Posterior vena cava (tissue), 2 donors: ENCODE measurements at regions not wholly inside any gene's neighbourhood (a gene's known extent, or its start where the extent isn't known, plus 50 kb on each side); places are given as distances from the start of the nearest gene placed in this dataset.

Experiments used
- DNase-seq: peaks from one replicate; pipeline ENCODE4 v3.0.0-alpha.2; 2020; ENCODE audit warnings: low spot score
- intact Hi-C, 2 donors: fragments of 100-400 bp; cut with DNase I; formaldehyde crosslinking; loops; one replicate each; pipeline versions ENCODE4 v1.14.1 to v1.14.2; 2022 to 2023
- donor health status: DM: yes; HTN: yes; CAD: no.
- donor health status: DM: yes; HTN: yes; CAD: no.

DNA sequence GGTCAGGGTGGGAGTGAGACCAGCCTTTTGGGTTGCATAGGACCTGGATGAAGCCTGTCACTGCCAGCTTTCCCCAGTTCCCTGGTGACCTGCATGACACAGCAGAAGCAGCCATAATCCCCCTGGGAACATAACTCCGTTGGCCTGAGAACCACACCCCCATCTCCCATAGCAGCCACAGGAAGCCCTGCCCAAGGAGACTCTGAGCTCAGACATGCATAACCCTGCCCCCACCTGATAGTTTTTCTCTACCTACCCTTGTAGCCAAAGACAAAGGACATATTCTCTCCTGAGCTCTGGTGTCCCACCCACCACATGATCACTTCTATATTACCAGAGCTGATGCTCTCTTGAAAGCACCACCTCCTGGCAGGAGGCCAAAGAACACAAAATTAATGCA is 413.5 kb upstream of the HTR2A start:
- intact Hi-C loops, result no loop called here
- no peak for DNase-seq

- intact Hi-C loops, result loop anchor here in 1 of 2 donors (2.0 kb wide), 1 partner anchor 18 kb away; no protein-coding TSS in a partner anchor
- DNase-seq, result no peak
These were observed 410.1 kb upstream of the HTR2A start for GRCh38 chr13:47306991-47307390.

GRCh38 chr13:47303626-47304025 is 406.8 kb upstream of the HTR2A start:
- DNase-seq, result no peak
- intact Hi-C loops, result no loop called here

DNA sequence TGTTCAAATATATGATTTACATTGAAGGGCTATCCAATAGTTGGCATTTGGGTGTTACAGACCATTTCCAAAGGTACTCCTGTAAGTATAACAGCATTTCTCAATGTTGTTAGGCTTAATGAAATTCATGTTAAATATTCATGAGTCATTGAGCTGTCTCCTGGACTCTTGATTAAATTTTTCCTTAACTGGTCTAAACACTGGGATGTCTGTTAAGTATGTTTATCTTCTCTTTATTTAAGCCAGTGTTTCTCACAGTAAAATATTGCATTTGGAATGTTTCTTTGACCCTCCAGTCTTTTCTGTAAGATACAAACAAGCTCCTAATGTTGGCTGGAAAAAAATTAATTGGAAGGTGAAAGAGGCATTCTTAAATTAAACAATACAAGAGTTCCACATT is 402.5 kb upstream of the HTR2A start:
- no peak for DNase-seq
- intact Hi-C loops, result no loop called here

DNA sequence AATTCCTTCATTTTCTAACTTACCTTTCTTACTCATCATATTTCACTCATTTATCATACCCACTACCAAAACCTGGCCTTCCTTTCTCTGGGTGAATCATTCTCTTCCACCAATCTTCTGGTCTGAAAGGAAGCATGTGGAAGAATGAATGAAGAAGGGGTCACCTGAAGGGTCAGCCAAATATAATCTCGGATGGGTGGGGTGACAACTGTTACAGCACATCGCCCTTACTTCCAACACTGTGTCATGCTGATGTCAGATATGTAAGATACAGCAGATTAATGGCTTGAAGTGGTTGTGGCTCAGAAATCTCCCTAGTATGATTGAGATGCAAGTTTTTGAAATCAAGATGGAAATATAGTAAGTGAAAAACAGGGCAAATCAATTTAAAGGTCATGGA is 401.7 kb upstream of the HTR2A start:
- DNase-seq, result no peak
- intact Hi-C loops, result no loop called here

DNA sequence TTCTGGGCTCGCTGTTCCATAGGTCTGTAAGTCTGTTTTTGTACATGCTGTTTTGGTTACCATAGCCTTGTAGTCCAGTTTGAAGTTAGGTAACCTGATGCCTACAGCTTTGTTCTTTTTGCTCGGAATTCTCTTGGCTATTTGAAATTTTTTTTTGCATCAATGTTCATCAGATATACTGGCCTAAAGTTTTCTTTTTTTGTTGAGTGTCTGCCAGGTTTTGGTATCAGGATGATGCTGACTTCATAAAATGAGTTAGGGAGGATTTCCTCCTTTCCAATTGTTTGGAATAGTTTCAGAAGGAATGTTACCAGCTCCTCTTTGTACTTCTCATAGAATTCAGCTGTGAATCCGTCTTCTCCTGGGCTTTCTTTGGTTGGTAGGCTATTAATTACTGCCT is 397.8 kb upstream of the HTR2A start:
- intact Hi-C loops, result no loop called here
- DNase-seq, result no peak

DNA sequence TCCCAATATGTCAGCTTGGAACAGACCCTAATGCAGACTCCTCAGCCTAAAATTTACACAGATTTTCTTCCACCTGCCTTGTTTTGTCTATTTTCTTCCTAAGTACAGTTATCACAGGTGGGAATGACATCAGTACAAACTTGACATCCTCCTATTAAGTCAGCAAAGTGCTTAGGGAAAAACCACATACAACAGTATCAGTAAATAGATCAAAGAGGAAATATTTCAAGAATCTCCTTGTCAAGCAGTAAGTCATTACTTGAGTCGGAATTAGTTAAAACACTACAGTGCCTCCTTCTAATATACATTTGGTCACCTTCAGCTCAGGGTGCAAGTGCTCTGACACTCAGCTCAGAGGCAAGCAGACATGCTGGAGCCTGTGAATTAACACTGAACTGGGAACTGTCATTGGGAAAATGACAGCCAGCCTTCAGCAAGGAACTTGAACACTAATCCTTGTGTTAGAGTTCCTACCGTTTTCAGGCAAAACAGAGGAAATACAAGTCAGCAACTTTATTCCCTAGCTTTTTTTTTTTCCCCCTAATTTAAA is 394.3 kb upstream of the HTR2A start:
- intact Hi-C loops, result no loop called here
- no peak for DNase-seq

DNA sequence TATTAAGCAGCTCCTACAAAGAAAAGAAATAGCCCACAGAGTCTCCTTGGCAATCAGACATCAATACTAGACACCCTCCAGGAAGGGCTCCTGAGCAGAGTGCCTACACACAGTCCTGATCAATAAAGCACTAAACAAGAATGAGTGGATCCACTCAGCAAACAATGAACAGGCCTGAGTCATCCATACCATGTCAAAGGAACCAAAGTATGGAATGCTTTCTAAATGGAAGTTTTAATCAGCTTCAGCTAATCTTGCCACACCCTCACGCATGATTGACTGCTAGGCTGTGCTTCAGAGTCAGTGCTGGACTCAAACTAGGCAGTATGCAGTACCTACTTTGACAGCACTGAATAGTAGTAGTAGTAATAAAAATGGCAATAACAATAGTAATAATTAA is 392.7 kb upstream of the HTR2A start:
- intact Hi-C loops, result no loop called here
- no peak for DNase-seq

DNA sequence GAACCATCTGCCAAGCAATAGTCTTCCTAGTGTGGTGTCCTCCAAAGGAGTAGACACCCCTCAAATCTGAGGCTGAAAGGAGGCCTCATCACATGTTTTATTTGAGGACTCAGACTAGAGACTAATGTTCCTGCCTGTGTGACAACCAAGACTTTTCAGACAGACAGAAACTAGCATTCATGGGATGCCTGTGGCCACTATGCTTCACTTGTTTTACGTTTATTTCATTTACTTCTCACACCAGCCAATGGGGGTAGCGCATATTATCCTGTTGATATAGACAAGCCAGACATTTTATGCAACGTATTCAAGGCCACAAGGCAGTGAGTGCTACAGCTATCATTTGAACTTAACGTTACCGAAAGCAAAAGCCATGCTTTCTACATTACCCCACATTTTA is 391.7 kb upstream of the HTR2A start:
- intact Hi-C loops, result no loop called here
- no peak for DNase-seq

DNA sequence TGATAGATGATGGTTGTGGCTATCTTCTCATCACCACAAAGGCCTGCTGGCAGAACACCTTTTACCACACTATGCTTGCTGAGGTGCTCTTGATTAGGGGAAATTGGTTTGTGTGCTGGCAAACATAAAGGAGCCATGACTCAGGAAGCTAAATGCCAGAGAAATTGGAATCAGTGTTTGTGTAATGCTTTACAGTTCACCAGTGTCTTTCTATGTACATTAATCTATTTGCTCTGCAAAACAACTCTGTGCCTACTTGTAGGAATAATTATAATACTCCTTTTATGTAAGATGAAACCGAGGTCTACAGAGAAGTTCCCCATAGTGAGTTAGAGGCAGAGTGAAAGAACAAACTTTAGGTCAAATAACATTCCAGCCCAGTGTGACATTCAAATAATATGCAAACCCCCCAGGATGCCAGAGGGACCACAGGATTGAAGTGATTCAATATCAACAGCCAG is 390.5 kb upstream of the HTR2A start:
- intact Hi-C loops, result no loop called here
- DNase-seq, result no peak

- DNase-seq, result no peak
- intact Hi-C loops, result loop anchor here in 1 of 2 donors (5.0 kb wide), 1 partner anchor 610 kb away; no protein-coding TSS in a partner anchor
These were observed 385.1 kb upstream of the HTR2A start for GRCh38 chr13:47281991-47282390.

DNA sequence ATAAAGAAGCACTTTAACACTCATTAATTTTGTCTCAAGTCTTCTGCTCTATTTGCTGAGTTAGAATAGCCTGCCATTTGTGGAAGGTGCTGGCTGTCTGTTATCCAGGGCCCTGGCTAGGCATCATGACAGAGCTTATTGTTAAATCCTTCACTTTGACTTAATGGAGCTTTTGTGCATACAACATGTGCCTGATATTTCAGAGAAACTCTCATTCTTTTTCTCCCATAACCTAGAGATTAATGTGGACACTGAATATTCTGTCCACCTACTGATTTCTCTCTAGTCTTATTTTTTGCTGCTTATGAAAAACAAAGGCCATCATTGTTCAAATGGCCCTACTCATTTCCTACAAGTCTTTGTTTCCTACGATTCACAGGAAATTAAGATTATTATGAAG is 383.1 kb upstream of the HTR2A start:
- DNase-seq, result no peak
- intact Hi-C loops, result loop anchor here in 1 of 2 donors (5.0 kb wide), 1 partner anchor 612 kb away; no protein-coding TSS in a partner anchor

DNA sequence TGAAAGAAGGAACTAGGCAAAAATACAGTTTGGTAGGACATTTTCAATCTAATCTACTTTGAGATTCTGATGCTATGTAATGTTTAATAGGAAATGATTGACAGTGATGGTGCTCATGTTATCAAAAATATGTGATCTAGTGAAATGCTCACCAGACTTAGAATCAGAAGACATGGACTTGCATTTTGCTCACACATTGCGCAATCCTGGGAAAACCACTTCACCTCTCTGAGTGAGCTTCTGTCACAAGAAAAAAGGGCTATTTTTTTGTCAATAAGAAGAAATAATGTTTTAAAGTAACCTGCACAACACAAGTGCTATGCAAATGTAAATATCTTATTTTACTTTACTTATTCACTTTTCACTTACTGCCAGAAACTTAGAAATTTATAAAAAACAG is 380.9 kb upstream of the HTR2A start:
- no peak for DNase-seq
- intact Hi-C loops, result no loop called here

DNA sequence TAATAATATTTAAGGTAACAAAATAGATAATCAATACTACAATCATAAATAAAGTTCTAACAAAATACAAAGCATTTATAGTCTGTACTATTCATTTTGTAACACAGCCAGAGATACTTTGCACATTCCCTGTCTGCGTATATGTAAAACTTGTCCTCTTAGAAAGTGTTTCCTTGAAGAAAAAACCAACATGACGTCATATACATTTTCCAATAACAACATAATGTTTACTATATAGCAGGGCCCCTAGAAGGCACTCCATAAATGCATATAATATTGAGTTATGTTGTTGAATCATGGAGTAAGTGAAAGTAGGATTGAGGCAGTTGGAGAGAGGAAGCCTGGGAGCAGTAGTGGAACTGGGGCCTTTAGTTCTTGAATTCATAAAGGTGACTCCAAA is 371.4 kb upstream of the HTR2A start:
- no peak for DNase-seq
- intact Hi-C loops, result no loop called here

- no peak for DNase-seq
These were observed 361.5 kb upstream of the HTR2A start for GRCh38 chr13:47258384-47258783.

DNA sequence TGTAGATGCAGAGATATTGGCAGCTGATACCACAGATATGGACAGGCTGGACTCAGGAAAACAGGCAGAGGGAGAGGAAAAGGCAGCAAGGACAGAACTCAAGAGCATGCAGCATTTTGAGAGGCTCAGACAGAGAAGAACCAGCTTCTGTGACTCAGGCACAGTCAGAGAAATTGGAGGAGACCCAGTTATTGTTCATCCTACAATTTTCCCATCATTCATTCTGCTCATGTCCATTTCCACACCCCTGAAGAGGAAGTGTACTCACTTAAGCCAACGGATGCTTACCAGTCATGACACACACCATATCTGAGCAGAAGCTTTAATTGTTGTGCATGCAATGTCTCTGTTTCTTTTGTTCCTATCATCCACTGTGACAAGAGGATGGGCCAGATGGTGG is 359.8 kb upstream of the HTR2A start:
- intact Hi-C loops, result no loop called here

More at GRCh38 chr13:47258384-47258783, 361.5 kb upstream of the HTR2A start:
- intact Hi-C loops, result no loop called here

GRCh38 chr13:47252627-47253026 is 355.8 kb upstream of the HTR2A start:
- intact Hi-C loops, result loop anchor here in 1 of 2 donors (5.0 kb wide), 1 partner anchor 80 kb away; no protein-coding TSS in a partner anchor
- no peak for DNase-seq

More for the DNA sequence above, 359.8 kb upstream of the HTR2A start:
- no peak for DNase-seq

DNA sequence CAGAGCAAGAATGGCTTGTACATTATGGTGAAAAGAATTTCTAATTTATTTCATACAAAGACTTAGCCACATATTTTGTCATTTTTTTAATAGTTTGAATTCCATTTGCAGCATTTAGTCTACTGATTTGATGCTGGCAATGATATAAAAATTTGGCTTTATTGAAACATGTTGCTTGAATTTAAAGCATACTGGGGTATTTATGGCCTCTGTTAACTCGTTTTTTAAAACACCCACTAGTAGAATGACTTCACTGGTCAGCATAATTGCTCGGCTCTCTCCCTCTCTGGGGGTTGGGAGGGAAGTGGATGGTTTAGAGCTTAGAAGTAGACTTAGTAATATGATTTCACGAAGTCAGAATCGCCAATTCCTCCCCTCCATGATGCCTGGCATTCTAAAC is 354.9 kb upstream of the HTR2A start:
- no peak for DNase-seq
- intact Hi-C loops, result loop anchor here in 1 of 2 donors (5.0 kb wide), 1 partner anchor 81 kb away; no protein-coding TSS in a partner anchor

DNA sequence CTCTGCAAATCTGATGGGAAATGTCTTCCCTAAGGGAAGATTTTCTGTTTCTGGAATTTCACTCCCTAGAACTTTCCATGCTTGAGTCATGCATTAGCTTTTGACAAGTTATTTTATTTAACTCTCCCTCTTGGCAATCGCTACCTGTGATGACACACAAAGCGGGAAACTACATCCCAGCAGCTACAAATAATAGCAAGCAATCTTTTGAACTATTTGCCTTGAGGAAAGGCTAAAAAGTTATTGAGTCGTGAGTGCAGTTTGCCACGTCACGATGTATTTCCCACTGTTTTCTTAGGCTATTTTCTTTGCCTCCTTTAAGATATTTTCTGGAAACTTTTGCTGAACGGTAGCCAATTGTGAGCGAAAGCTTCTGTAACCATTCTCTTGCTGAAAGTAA is 353.3 kb upstream of the HTR2A start:
- intact Hi-C loops, result loop anchor here in 1 of 2 donors (5.0 kb wide), 1 partner anchor 82 kb away; no protein-coding TSS in a partner anchor
- DNase-seq, result no peak

DNA sequence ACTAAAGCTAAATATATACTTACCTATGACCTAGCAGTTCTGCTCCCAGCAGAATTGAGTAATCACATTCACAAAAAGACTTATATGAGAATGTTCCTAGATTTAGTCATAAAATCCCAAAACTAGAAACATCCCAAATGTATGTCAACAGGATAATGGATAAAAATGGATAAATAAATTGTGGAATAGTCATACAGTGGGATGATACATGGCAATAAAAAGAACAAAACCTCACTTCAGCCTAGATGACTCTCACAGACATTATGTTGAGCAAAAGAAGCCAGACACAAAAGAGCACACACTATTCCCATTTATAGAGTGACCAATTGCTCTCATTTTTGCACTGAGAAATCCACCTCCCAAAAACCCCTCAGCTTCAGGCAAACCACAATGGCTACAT is 352.4 kb upstream of the HTR2A start:
- DNase-seq, result no peak
- intact Hi-C loops, result no loop called here

GRCh38 chr13:47241446-47241845 is 344.6 kb upstream of the HTR2A start:
- intact Hi-C loops, result no loop called here
- no peak for DNase-seq

DNA sequence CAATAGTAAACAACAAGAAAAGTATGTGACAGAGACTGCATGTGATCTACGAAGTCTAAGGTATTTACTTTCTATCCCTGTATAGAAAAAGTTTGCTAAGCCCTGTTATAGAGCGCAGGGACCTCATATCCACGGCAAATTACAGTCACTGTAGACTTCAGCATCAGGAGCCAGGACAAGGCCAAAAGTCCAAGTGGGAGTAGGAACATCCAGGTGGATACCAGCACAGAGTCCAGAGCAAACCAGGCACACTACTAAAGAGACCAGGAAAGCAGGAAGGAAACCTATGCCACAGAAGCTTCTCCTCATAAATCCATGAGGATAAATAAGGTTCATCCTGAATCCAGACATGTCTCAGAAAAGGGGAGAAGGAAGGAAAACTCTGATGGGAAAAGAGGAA is 342.2 kb upstream of the HTR2A start:
- DNase-seq, result no peak
- intact Hi-C loops, result no loop called here
